ENCODE measurements at regions not wholly inside any gene's neighbourhood (a gene's known extent, or its start where the extent isn't known, plus 50 kb on each side); places are given as distances from the start of the nearest gene placed in this dataset.

DNA sequence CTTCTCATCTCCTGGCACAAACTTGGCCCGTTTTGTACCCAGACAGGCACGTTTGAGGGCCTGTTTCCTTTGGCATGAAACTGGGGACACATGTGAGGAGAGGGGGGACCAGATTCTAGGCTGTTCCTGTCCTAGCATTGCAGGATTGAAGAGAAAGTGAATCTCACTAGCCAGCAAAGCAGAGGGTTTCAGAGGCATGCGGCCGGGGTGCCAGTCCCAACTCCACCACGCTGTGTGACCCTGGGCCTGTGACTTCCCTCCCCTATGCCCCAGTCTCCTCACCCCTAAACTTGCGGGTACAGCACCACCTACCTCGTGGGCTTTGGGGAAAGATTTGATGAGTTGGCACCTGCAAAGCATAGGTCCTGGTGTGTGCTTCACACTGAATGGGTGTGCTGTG lies 53.5 kb upstream of the CIBAR2 start:
- TF ChIP-seq, protein P1, sequence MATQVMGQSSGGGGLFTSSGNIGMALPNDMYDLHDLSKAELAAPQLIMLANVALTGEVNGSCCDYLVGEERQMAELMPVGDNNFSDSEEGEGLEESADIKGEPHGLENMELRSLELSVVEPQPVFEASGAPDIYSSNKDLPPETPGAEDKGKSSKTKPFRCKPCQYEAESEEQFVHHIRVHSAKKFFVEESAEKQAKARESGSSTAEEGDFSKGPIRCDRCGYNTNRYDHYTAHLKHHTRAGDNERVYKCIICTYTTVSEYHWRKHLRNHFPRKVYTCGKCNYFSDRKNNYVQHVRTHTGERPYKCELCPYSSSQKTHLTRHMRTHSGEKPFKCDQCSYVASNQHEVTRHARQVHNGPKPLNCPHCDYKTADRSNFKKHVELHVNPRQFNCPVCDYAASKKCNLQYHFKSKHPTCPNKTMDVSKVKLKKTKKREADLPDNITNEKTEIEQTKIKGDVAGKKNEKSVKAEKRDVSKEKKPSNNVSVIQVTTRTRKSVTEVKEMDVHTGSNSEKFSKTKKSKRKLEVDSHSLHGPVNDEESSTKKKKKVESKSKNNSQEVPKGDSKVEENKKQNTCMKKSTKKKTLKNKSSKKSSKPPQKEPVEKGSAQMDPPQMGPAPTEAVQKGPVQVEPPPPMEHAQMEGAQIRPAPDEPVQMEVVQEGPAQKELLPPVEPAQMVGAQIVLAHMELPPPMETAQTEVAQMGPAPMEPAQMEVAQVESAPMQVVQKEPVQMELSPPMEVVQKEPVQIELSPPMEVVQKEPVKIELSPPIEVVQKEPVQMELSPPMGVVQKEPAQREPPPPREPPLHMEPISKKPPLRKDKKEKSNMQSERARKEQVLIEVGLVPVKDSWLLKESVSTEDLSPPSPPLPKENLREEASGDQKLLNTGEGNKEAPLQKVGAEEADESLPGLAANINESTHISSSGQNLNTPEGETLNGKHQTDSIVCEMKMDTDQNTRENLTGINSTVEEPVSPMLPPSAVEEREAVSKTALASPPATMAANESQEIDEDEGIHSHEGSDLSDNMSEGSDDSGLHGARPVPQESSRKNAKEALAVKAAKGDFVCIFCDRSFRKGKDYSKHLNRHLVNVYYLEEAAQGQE (IDR thresholded peaks at IDR 0.05; ENCODE audit: insufficient read depth in 1 of 2, low read depth in 2 of 2, low read length in 2 of 2): no peak
- TF ChIP-seq FOXP2 (optimal IDR thresholded peaks at IDR 0.05; ENCODE audit: borderline replicate concordance, extremely low read depth, extremely low read length, insufficient read depth) (no peak), TAF1 (IDR thresholded peaks at IDR 0.05; ENCODE audit: borderline replicate concordance, insufficient read depth, low read length) (no peak), POLR2AphosphoS5 (IDR thresholded peaks at IDR 0.05; ENCODE audit: low read depth, low read length) (no peak), SIN3A (IDR thresholded peaks at IDR 0.05; ENCODE audit: borderline replicate concordance, insufficient read depth, low read length) (no peak)
